H9 (cell line): ENCODE measurements at regions not wholly inside any gene's neighbourhood (a gene's known extent, or its start where the extent isn't known, plus 50 kb on each side); places are given as distances from the start of the nearest gene placed in this dataset.

Experiments
- DNase-seq: peaks from one replicate; pipeline ENCODE4 v3.0.0-alpha.2; 2017
- H2AFZ ChIP-seq: one replicate; pipeline ENCODE4 v1.6.1; 2013; ENCODE audit warnings: mild to moderate bottlenecking, low read length, control low read depth, moderate library complexity
- H2AK5ac ChIP-seq: 2 replicates; pipeline ENCODE4 v1.6.1; 2013; ENCODE audit warnings: low read length, control low read depth, mixed read lengths; ENCODE audit not compliant: insufficient read length
- H2BK120ac ChIP-seq: one replicate; pipeline ENCODE4 v1.6.1; 2013; ENCODE audit warnings: low read depth, mild to moderate bottlenecking, low read length, control low read depth, inconsistent platforms; ENCODE audit not compliant: poor library complexity, severe bottlenecking
- H2BK12ac ChIP-seq: 2 replicates; pipeline ENCODE4 v1.6.1; 2013; ENCODE audit warnings: low read length, control low read depth, mixed read lengths, low read depth; ENCODE audit not compliant: insufficient read length
- H2BK15ac ChIP-seq: 2 replicates; pipeline ENCODE4 v1.6.1; 2013; ENCODE audit warnings: low read depth, low read length, control low read depth
- H2BK20ac ChIP-seq: one replicate; pipeline ENCODE4 v1.6.1; 2013; ENCODE audit warnings: low read depth, mild to moderate bottlenecking, low read length, control low read depth, inconsistent platforms; ENCODE audit not compliant: poor library complexity, severe bottlenecking
- H2BK5ac ChIP-seq: 2 replicates; pipeline ENCODE4 v1.6.1; 2013; ENCODE audit warnings: low read length, control low read depth, mixed read lengths; ENCODE audit not compliant: insufficient read length
- H3K14ac ChIP-seq: 2 replicates; pipeline ENCODE4 v1.6.1; 2013; ENCODE audit warnings: low read length, control low read depth; ENCODE audit not compliant: insufficient read depth
- H3K18ac ChIP-seq: 2 replicates; pipeline ENCODE4 v1.6.1; 2013; ENCODE audit warnings: low read depth, mild to moderate bottlenecking, mixed read lengths, low read length, control low read depth; ENCODE audit not compliant: insufficient read length
- H3K23ac ChIP-seq: 2 replicates; pipeline ENCODE4 v1.6.1; 2013; ENCODE audit warnings: low read length, control low read depth, mixed read lengths, low read depth; ENCODE audit not compliant: insufficient read length
- H3K23me2 ChIP-seq: 2 replicates; pipeline ENCODE4 v1.6.1; 2013; ENCODE audit warnings: low read depth, mild to moderate bottlenecking, mixed read lengths, low read length, control low read depth; ENCODE audit not compliant: insufficient read length, poor library complexity, severe bottlenecking
- H3K27ac ChIP-seq: 2 replicates; pipeline ENCODE4 v1.5.1; 2013; ENCODE audit warnings: low read length, control low read depth, mixed read lengths, low read depth; ENCODE audit not compliant: insufficient read length
- H3K27me3 ChIP-seq: 2 replicates; pipeline ENCODE4 v1.6.1; 2013; ENCODE audit warnings: low read length, control low read depth, inconsistent platforms; ENCODE audit not compliant: insufficient read depth
- H3K4ac ChIP-seq: 2 replicates; pipeline ENCODE4 v1.6.1; 2013; ENCODE audit warnings: low read depth, mild to moderate bottlenecking, control low read depth, inconsistent platforms, low read length, moderate library complexity
- H3K4me1 ChIP-seq: 2 replicates; pipeline ENCODE4 v1.6.1; 2013; ENCODE audit warnings: low read length, control low read depth, inconsistent platforms; ENCODE audit not compliant: insufficient read depth
- H3K4me2 ChIP-seq: 2 replicates; pipeline ENCODE4 v1.6.1; 2013; ENCODE audit warnings: low read length, control low read depth, mixed read lengths; ENCODE audit not compliant: insufficient read length, insufficient read depth
- H3K56ac ChIP-seq: 2 replicates; pipeline ENCODE4 v1.6.1; 2013; ENCODE audit warnings: low read depth, mild to moderate bottlenecking, mixed read lengths, low read length, control low read depth; ENCODE audit not compliant: insufficient read length
- H3K79me1 ChIP-seq: 2 replicates; pipeline ENCODE4 v1.6.1; 2013; ENCODE audit warnings: low read depth, mild to moderate bottlenecking, moderate library complexity, low read length, control low read depth, inconsistent platforms; ENCODE audit not compliant: insufficient read depth, poor library complexity, severe bottlenecking
- H3K79me2 ChIP-seq: 2 replicates; pipeline ENCODE4 v1.6.1; 2013; ENCODE audit warnings: low read length, control low read depth, inconsistent platforms; ENCODE audit not compliant: insufficient read depth
- H3K9ac ChIP-seq: 2 replicates; pipeline ENCODE4 v1.6.1; 2013; ENCODE audit warnings: low read length, control low read depth, mixed read lengths; ENCODE audit not compliant: insufficient read length; ENCODE audit errors: extremely low read depth
- H3K9me3 ChIP-seq: one replicate; pipeline ENCODE4 v1.6.1; 2013; ENCODE audit warnings: low read depth, low read length, inconsistent platforms; ENCODE audit not compliant: control insufficient read depth
- H3T11ph ChIP-seq: one replicate; pipeline ENCODE4 v1.6.1; 2013; ENCODE audit warnings: mild to moderate bottlenecking, low read length, control low read depth, inconsistent platforms
- H4K20me1 ChIP-seq: one replicate; pipeline ENCODE4 v1.6.1; 2013; ENCODE audit not compliant: control insufficient read depth, insufficient read length, insufficient read depth
- H4K5ac ChIP-seq: 2 replicates; pipeline ENCODE4 v1.6.1; 2013; ENCODE audit warnings: low read depth, mild to moderate bottlenecking, mixed read lengths, low read length, control low read depth; ENCODE audit not compliant: insufficient read length
- H4K8ac ChIP-seq: replicated peaks from 2 replicates; pipeline ENCODE4 v1.6.1; 2013; ENCODE audit warnings: low read length, control low read depth, mixed read lengths, low read depth; ENCODE audit not compliant: insufficient read length
- H4K91ac ChIP-seq: 2 replicates; pipeline ENCODE4 v1.6.1; 2013; ENCODE audit warnings: low read depth, mild to moderate bottlenecking, moderate library complexity, mixed read lengths, low read length, control low read depth; ENCODE audit not compliant: insufficient read length
- H3K27ac Mint-ChIP-seq, 3 experiments: 2 replicates in 2 of 3; 3 replicates in 1 of 3; pipeline ENCODE4 v1.8.0; 2020 to 2021; ENCODE audit warnings: mixed read lengths in 3 of 3, mild to moderate bottlenecking in 1 of 3, moderate library complexity in 1 of 3
- H3K27me3 Mint-ChIP-seq: 2 replicates; pipeline ENCODE4 v1.8.0; 2021; ENCODE audit warnings: low read depth, mild to moderate bottlenecking, moderate library complexity, mixed read lengths
- H3K36me3 Mint-ChIP-seq, 3 experiments: 2 replicates in 2 of 3; 3 replicates in 1 of 3; pipeline ENCODE4 v1.8.0; 2020 to 2021; ENCODE audit warnings: low read depth in 3 of 3, mixed read lengths in 3 of 3; ENCODE audit not compliant: insufficient read depth in 1 of 3
- H3K4me1 Mint-ChIP-seq, 2 experiments: 2 replicates each; pipeline ENCODE4 v1.8.0; 2020; ENCODE audit warnings: mixed read lengths in 2 of 2
- H3K4me3 Mint-ChIP-seq, 2 experiments: 2 replicates in 1 of 2; 3 replicates in 1 of 2; pipeline ENCODE4 v1.8.0; 2020 to 2021; ENCODE audit warnings: mild to moderate bottlenecking in 2 of 2, mixed read lengths in 2 of 2, moderate library complexity in 1 of 2
- H3K9me3 Mint-ChIP-seq, 2 experiments: 2 replicates in 1 of 2; 3 replicates in 1 of 2; pipeline ENCODE4 v1.8.0; 2020; ENCODE audit warnings: mild to moderate bottlenecking in 2 of 2, mixed read lengths in 2 of 2, moderate library complexity in 1 of 2
- CTCF ChIP-seq: fragments of 200-600 bp; sonication (generic); conservative IDR thresholded peaks from 3 replicates; pipeline ENCODE4 v1.8.0; 2021; ENCODE audit warnings: antibody characterized with exemption, mild to moderate bottlenecking
- WGBS: extraction: QIAGEN DNeasy Blood & Tissue Kit; methylation state at CpG from one replicate; pipeline ENCODE4 v1.1.7; 2013; ENCODE audit warnings: missing lambda C conversion rate, low lambda C conversion rate, mixed read lengths; ENCODE audit not compliant: insufficient read length; ENCODE audit errors: extremely low coverage; 5-methylcytosine and 5-hydroxymethylcytosine counted together

- DNase-seq = no peak
- no peak overlapping the region for H3K9ac ChIP-seq
- H3K9me3 Mint-ChIP-seq = 0 out of 5 replicates have a peak, but pooled peaks cover 0 to under 1% of the 10 kb centered on the region in 2 experiments
Measured at GRCh38 chr12:3961591-3961990, 88.4 kb upstream of the PARP11 start.

More at GRCh38 chr12:3961591-3961990, 88.4 kb upstream of the PARP11 start:
- Mint-ChIP-seq H3K4me1 (peaks cover 19 to 23% of the 10 kb centered on the region in 2 experiments), H3K27me3 (peaks cover 3% of the 10 kb centered on the region), H3K27ac (no peak overlapping the region), H3K4me3 (no peak overlapping the region), H3K36me3 (no peaks in the 10 kb centered on the region)
- no peaks in the 10 kb centered on the region for H3K4me1 ChIP-seq
- no CpG with 5 or more reads among the region's 9 CpGs for WGBS
- no peak overlapping the region for H3K18ac ChIP-seq
- no peak overlapping the region for H2AFZ ChIP-seq
- H3K79me2 ChIP-seq = no peaks in the 10 kb centered on the region
- no peak overlapping the region for H4K91ac ChIP-seq
- H4K5ac ChIP-seq = no peak overlapping the region
- H2BK15ac ChIP-seq = no peak overlapping the region
- no peak overlapping the region for H2BK20ac ChIP-seq
- H3K9me3 ChIP-seq = no peaks in the 10 kb centered on the region
- no peaks in the 10 kb centered on the region for H3K23me2 ChIP-seq
- H3K27ac ChIP-seq = no peak overlapping the region
- H3K4ac ChIP-seq = no peak overlapping the region
- no peak for TF ChIP-seq CTCF
- H3K27me3 ChIP-seq = no peaks in the 10 kb centered on the region
- H3K23ac ChIP-seq = no peak overlapping the region
- no peak overlapping the region for H3K14ac ChIP-seq
- no peak overlapping the region for H2BK12ac ChIP-seq
- H2BK120ac ChIP-seq = no peak overlapping the region
- H3T11ph ChIP-seq = no peak overlapping the region
- H3K79me1 ChIP-seq = no peaks in the 10 kb centered on the region
- H2AK5ac ChIP-seq = no peak overlapping the region
- H3K56ac ChIP-seq = no peak overlapping the region
- no peak overlapping the region for H4K8ac ChIP-seq
- H2BK5ac ChIP-seq = no peak overlapping the region
- H4K20me1 ChIP-seq = no peaks in the 10 kb centered on the region
- no peak overlapping the region for H3K4me2 ChIP-seq
